Loucy (cell line): ENCODE measurements at regions not wholly inside any gene's neighbourhood (a gene's known extent, or its start where the extent isn't known, plus 50 kb on each side); places are given as distances from the start of the nearest gene placed in this dataset.

Experiments
- H2AFZ ChIP-seq: fragments of 200-600 bp; sonication (generic); 2 replicates; pipeline ENCODE4 v1.6.0; 2016; ENCODE audit warnings: antibody characterized with exemption, mild to moderate bottlenecking, low read length, moderate library complexity
- H3F3A ChIP-seq: fragments of 200-600 bp; 2 replicates; pipeline ENCODE4 v1.6.0; 2016; ENCODE audit warnings: antibody characterized with exemption, low read depth, mild to moderate bottlenecking
- H3K27me3 ChIP-seq: fragments of 200-600 bp; sonication (generic); 2 replicates; pipeline ENCODE4 v1.6.1; 2014; ENCODE audit warnings: low read length, mild to moderate bottlenecking; ENCODE audit not compliant: insufficient read depth, poor library complexity, severe bottlenecking
- H3K36me3 ChIP-seq: fragments of 200-600 bp; sonication (generic); 2 replicates; pipeline ENCODE4 v1.6.1; 2016; ENCODE audit warnings: low read length; ENCODE audit not compliant: insufficient read depth
- H3K4me1 ChIP-seq: fragments of 200-600 bp; sonication (generic); 2 replicates; pipeline ENCODE4 v1.5.1; 2014; ENCODE audit warnings: low read length, mild to moderate bottlenecking; ENCODE audit not compliant: insufficient read depth, poor library complexity, severe bottlenecking
- H3K4me2 ChIP-seq: fragments of 200-600 bp; sonication (generic); 2 replicates; pipeline ENCODE4 v1.6.0; 2014; ENCODE audit warnings: antibody characterized with exemption, low read length, low read depth, mild to moderate bottlenecking; ENCODE audit not compliant: poor library complexity, severe bottlenecking
- H3K4me3 ChIP-seq: fragments of 200-600 bp; sonication (generic); 2 replicates; pipeline ENCODE4 v1.5.1; 2014; ENCODE audit warnings: low read length, mild to moderate bottlenecking, mixed read lengths; ENCODE audit not compliant: poor library complexity, severe bottlenecking
- H3K79me2 ChIP-seq: fragments of 200-600 bp; sonication (generic); 2 replicates; pipeline ENCODE4 v1.6.1; 2014; ENCODE audit warnings: low read length; ENCODE audit not compliant: insufficient read depth
- H3K9ac ChIP-seq: fragments of 200-600 bp; sonication (generic); 2 replicates; pipeline ENCODE4 v1.6.0; 2014; ENCODE audit warnings: mild to moderate bottlenecking, low read depth, low read length, moderate library complexity; ENCODE audit not compliant: poor library complexity, severe bottlenecking
- H3K9me2 ChIP-seq: fragments of 200-600 bp; sonication (generic); replicated peaks from 2 replicates; pipeline ENCODE4 v1.6.1; 2016; ENCODE audit warnings: low read depth, low read length, mixed read lengths
- H3K9me3 ChIP-seq: fragments of 200-600 bp; sonication (generic); 2 replicates; pipeline ENCODE4 v1.6.1; 2014; ENCODE audit warnings: mild to moderate bottlenecking, antibody characterized with exemption, low read length, low read depth; ENCODE audit not compliant: insufficient read depth
- H4K20me1 ChIP-seq: fragments of 200-600 bp; sonication (generic); 2 replicates; pipeline ENCODE4 v1.6.0; 2014; ENCODE audit warnings: antibody characterized with exemption, low read length, mild to moderate bottlenecking; ENCODE audit not compliant: insufficient read depth, poor library complexity, severe bottlenecking
- EZH2phosphoT487 ChIP-seq: fragments of 200-600 bp; IDR thresholded peaks from 2 replicates; pipeline ENCODE4 v1.6.1; 2018; ENCODE audit warnings: antibody characterized with exemption, mild to moderate bottlenecking, moderate library complexity, borderline replicate concordance
- TF ChIP-seq, protein P1 (sequence below): fragments of 200-600 bp; sonication (generic); conservative IDR thresholded peaks from 2 replicates; pipeline ENCODE4 v1.5.1; 2014; ENCODE audit warnings: mild to moderate bottlenecking, antibody characterized with exemption, low read length

DNA sequence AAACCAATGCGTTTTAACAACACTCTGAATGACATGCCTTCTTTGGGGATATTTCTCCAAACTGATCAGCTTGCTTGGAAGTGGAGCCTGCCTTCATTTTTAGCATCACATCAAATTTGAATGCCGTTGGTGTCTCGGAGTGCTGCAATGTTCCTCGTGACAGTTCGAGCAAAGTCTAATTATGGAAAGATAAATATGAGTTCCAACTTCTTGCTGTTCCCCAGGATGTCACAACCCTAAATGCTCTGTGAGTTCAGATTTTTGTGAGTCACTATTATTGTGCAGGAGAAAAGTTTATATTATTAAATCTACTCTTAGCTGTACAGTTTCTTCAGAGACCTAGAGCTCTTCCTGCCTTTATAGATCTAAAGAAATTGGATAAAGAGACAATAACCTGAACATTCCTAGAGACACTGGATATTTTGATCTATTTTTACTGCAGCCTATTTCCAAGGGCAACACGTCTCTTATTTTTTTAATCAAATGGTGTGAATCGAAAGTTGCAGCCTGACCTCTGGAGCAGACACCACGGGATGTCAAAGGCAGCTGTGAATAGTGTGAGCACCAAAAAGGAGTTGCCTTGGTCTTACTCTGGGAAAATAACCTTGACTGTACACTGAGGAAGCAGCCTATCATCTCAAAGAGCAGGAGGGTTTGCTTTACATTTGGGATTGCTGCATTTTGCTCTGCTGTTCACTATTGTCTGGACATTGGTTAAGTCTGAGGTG, 330.1 kb downstream of the TDRD15 start:
- H3K79me2 ChIP-seq, result no peaks in the 10 kb centered on the region
- H3F3A ChIP-seq, result no peaks in the 10 kb centered on the region
- H3K4me1 ChIP-seq, result no peaks in the 10 kb centered on the region
- H3K9me3 ChIP-seq, result no peaks in the 10 kb centered on the region
- H3K4me2 ChIP-seq, result no peak overlapping the region
- no peak overlapping the region for H3K4me3 ChIP-seq
- no peak overlapping the region for H2AFZ ChIP-seq
- H3K9ac ChIP-seq, result no peak overlapping the region
- no peak for TF ChIP-seq EZH2phosphoT487
- TF ChIP-seq, protein P1, sequence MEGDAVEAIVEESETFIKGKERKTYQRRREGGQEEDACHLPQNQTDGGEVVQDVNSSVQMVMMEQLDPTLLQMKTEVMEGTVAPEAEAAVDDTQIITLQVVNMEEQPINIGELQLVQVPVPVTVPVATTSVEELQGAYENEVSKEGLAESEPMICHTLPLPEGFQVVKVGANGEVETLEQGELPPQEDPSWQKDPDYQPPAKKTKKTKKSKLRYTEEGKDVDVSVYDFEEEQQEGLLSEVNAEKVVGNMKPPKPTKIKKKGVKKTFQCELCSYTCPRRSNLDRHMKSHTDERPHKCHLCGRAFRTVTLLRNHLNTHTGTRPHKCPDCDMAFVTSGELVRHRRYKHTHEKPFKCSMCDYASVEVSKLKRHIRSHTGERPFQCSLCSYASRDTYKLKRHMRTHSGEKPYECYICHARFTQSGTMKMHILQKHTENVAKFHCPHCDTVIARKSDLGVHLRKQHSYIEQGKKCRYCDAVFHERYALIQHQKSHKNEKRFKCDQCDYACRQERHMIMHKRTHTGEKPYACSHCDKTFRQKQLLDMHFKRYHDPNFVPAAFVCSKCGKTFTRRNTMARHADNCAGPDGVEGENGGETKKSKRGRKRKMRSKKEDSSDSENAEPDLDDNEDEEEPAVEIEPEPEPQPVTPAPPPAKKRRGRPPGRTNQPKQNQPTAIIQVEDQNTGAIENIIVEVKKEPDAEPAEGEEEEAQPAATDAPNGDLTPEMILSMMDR, result no peak
- no peaks in the 10 kb centered on the region for H4K20me1 ChIP-seq
- no peaks in the 10 kb centered on the region for H3K27me3 ChIP-seq
- H3K36me3 ChIP-seq, result no peaks in the 10 kb centered on the region
- no peaks in the 10 kb centered on the region for H3K9me2 ChIP-seq

DNA sequence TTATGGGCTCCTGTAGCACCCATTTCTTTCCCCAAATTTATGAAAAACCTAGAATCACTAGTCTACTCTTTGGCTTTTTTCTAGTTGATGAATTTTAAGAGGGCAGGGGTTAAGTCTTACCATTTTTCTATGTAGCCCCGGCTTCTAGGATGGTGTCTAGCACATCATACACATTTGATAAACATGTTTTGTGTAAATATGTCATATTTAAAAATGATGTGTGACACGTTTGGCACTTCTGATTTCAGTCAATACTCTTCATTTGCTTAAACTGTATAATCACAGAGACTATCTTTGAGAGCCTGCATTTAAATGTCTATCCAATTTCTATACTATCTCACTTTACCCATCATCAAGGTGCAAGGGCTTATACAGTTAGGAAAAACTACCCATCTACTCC, 331.1 kb downstream of the TDRD15 start:
- Histone ChIP-seq H3K4me3 (no peak overlapping the region), H3K27me3 (no peaks in the 10 kb centered on the region), H3K4me2 (no peak overlapping the region), H3K9me3 (no peaks in the 10 kb centered on the region), H3K36me3 (no peaks in the 10 kb centered on the region), H3F3A (no peaks in the 10 kb centered on the region), H2AFZ (no peak overlapping the region), H3K9me2 (no peaks in the 10 kb centered on the region), H3K4me1 (no peaks in the 10 kb centered on the region), H4K20me1 (no peaks in the 10 kb centered on the region), H3K9ac (no peak overlapping the region), H3K79me2 (no peaks in the 10 kb centered on the region)
- TF ChIP-seq EZH2phosphoT487, result no peak
- TF ChIP-seq, protein P1, result no peak

DNA sequence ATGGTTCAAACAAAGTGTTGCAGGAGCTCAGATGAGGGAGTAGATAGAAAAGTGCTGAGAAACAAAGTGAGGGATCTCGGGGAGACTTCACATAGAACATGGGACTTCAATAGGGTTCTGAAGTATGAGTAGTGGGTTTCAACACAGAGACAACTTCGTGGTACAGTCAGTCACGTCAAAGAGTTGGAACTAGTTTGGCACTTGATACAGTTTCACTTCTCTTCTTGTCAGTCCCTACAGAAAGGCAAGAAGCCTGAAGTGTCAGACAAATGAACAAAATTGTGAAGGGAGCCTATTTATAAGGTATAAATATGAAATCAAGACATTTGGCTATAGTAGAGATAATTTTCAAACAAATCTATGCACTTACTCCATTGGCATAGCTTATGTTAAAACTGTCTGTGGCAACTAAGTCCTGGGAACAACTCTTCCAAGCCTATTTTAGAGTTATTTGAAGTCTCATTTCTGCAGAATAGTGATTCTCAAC, 338.0 kb downstream of the TDRD15 start:
- Histone ChIP-seq H3K9me2 (no peaks in the 10 kb centered on the region), H4K20me1 (no peaks in the 10 kb centered on the region), H2AFZ (no peak overlapping the region), H3K4me1 (no peaks in the 10 kb centered on the region), H3K4me3 (no peak overlapping the region), H3F3A (no peaks in the 10 kb centered on the region), H3K27me3 (no peaks in the 10 kb centered on the region), H3K9ac (no peak overlapping the region), H3K79me2 (no peaks in the 10 kb centered on the region), H3K4me2 (no peak overlapping the region), H3K9me3 (no peaks in the 10 kb centered on the region), H3K36me3 (no peaks in the 10 kb centered on the region)
- TF ChIP-seq, protein P1, result no peak
